ENCODE measurements at regions not wholly inside any gene's neighbourhood (a gene's known extent, or its start where the extent isn't known, plus 50 kb on each side); places are given as distances from the start of the nearest gene placed in this dataset.

DNA sequence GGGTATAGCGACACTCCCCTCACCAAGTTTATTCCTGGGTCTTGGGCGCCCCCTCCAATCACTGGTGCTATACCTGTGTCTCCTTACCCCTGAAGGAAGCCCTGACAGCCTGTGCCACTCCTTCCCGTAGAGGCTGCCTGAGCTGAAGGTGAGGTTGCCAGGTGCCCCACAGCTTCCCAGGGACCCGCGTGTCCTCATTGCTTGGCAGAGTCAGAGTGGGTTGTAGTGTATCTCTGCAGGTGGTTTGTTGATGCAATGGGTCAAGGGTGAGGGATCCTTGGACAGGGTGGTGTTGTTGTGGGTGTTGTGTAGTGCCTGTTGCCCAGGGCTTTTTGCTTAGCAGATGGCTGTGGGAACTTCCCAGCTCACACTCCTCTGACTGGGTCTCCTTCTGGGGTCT is 438.7 kb upstream of the FSIP2 start:
- no peaks in the 10 kb centered on the region for H3K36me3 ChIP-seq
- no peaks in the 10 kb centered on the region for H3K4me1 ChIP-seq
- TF ChIP-seq, protein P1, sequence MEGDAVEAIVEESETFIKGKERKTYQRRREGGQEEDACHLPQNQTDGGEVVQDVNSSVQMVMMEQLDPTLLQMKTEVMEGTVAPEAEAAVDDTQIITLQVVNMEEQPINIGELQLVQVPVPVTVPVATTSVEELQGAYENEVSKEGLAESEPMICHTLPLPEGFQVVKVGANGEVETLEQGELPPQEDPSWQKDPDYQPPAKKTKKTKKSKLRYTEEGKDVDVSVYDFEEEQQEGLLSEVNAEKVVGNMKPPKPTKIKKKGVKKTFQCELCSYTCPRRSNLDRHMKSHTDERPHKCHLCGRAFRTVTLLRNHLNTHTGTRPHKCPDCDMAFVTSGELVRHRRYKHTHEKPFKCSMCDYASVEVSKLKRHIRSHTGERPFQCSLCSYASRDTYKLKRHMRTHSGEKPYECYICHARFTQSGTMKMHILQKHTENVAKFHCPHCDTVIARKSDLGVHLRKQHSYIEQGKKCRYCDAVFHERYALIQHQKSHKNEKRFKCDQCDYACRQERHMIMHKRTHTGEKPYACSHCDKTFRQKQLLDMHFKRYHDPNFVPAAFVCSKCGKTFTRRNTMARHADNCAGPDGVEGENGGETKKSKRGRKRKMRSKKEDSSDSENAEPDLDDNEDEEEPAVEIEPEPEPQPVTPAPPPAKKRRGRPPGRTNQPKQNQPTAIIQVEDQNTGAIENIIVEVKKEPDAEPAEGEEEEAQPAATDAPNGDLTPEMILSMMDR (IDR thresholded peaks at IDR 0.05): no peak
- no peak for TF ChIP-seq POLR2AphosphoS5 (IDR thresholded peaks at IDR 0.05; ENCODE audit: insufficient read depth in 1 of 2, low read depth in 1 of 2)
- no peak for TF ChIP-seq POLR2A (IDR thresholded peaks at IDR 0.05)
- H3K9me3 ChIP-seq: no peaks in the 10 kb centered on the region
- H3K27ac ChIP-seq: no peak overlapping the region
- intact Hi-C loops (cut with DNase I): no loop called here
- no peak overlapping the region for H3K4me3 ChIP-seq
- DNase-seq (ENCODE audit: extremely low spot score in 2 of 2): no peak
- H3K27me3 ChIP-seq: no peaks in the 10 kb centered on the region

DNA sequence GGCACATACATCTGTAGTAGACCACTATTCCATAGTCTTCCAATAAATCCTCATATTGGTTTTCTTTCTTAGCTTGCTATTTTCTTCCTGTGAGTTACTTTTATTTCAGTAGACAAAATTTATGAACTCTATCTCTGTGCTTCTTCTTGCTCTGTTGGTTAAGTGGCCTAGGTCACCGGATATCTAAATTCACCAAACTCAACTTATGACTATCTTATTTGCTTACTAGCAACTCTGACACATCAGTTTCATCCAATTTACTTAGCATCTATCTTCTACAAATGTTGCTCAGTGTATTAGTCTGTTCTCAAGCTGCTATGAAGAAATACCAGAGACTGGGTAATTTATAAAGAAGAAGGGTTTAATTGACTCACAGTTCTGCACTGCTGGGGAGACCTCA is 432.5 kb upstream of the FSIP2 start:
- H3K4me3 ChIP-seq: no peak overlapping the region
- intact Hi-C loops (cut with DNase I): no loop called here
- H3K4me1 ChIP-seq: no peaks in the 10 kb centered on the region
- no peaks in the 10 kb centered on the region for H3K36me3 ChIP-seq
- TF ChIP-seq, protein P1 (IDR thresholded peaks at IDR 0.05): no peak
- TF ChIP-seq POLR2AphosphoS5 (IDR thresholded peaks at IDR 0.05; ENCODE audit: insufficient read depth in 1 of 2, low read depth in 1 of 2) (no peak), POLR2A (IDR thresholded peaks at IDR 0.05) (no peak)
- H3K27me3 ChIP-seq: no peaks in the 10 kb centered on the region
- no peak overlapping the region for H3K27ac ChIP-seq
- H3K9me3 ChIP-seq: no peaks in the 10 kb centered on the region
- DNase-seq (ENCODE audit: extremely low spot score in 2 of 2): no peak

GRCh38 chr2:185316383-185316782 is 422.2 kb upstream of the FSIP2 start:
- Histone ChIP-seq H3K36me3 (no peaks in the 10 kb centered on the region), H3K4me3 (no peak overlapping the region), H3K27me3 (no peaks in the 10 kb centered on the region), H3K9me3 (no peaks in the 10 kb centered on the region), H3K4me1 (no peaks in the 10 kb centered on the region), H3K27ac (no peak overlapping the region)
- DNase-seq (ENCODE audit: extremely low spot score in 2 of 2): no peak
- intact Hi-C loops (cut with DNase I): no loop called here
- no peak for TF ChIP-seq POLR2AphosphoS5 (IDR thresholded peaks at IDR 0.05; ENCODE audit: insufficient read depth in 1 of 2, low read depth in 1 of 2)
- TF ChIP-seq, protein P1 (IDR thresholded peaks at IDR 0.05): no peak
- TF ChIP-seq POLR2A (IDR thresholded peaks at IDR 0.05): no peak

DNA sequence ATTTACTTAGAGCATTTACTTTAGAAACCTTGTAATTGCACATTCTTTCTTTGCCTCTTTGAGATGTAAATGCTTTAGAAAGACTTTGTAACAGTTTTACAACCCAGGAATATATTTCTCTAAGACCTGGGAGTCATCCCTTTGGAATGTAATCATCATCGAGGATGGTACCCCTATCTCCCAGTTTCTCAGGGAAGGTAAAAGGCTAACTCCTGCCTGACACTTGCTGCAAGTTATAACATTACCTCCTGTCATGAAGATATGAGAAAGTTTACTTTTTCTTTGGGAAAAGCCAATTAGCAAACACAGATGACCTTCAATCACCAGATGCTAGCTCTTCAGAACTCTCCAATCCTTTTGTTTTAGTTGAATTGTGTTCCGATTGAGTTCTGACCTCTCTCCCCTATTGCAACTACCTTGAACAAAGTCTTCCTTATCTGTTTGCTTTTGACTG is 420.3 kb upstream of the FSIP2 start:
- Histone ChIP-seq H3K4me1 (no peaks in the 10 kb centered on the region), H3K9me3 (no peaks in the 10 kb centered on the region), H3K27ac (no peak overlapping the region), H3K4me3 (no peak overlapping the region), H3K36me3 (no peaks in the 10 kb centered on the region), H3K27me3 (no peaks in the 10 kb centered on the region)
- DNase-seq (ENCODE audit: extremely low spot score in 2 of 2): no peak
- no peak for TF ChIP-seq POLR2A (IDR thresholded peaks at IDR 0.05)
- no peak for TF ChIP-seq POLR2AphosphoS5 (IDR thresholded peaks at IDR 0.05; ENCODE audit: insufficient read depth in 1 of 2, low read depth in 1 of 2)
- TF ChIP-seq, protein P1 (IDR thresholded peaks at IDR 0.05): no peak
- intact Hi-C loops (cut with DNase I): no loop called here

- no peaks in the 10 kb centered on the region for H3K9me3 ChIP-seq
Measured at GRCh38 chr2:185335879-185336278, 402.7 kb upstream of the FSIP2 start.

More at GRCh38 chr2:185335879-185336278, 402.7 kb upstream of the FSIP2 start:
- H3K4me3 ChIP-seq: no peak overlapping the region
- H3K36me3 ChIP-seq: no peaks in the 10 kb centered on the region
- TF ChIP-seq POLR2A (IDR thresholded peaks at IDR 0.05): no peak
- TF ChIP-seq, protein P1 (IDR thresholded peaks at IDR 0.05): no peak
- TF ChIP-seq POLR2AphosphoS5 (IDR thresholded peaks at IDR 0.05; ENCODE audit: insufficient read depth in 1 of 2, low read depth in 1 of 2): no peak
- H3K27ac ChIP-seq: no peak overlapping the region
- H3K27me3 ChIP-seq: no peaks in the 10 kb centered on the region
- no peaks in the 10 kb centered on the region for H3K4me1 ChIP-seq
- intact Hi-C loops (cut with DNase I): no loop called here
- no peak for DNase-seq (ENCODE audit: extremely low spot score in 2 of 2)

Measured in vagina (tissue), 2 donors.